Trophoblast cell (in vitro differentiated cells and primary cell): ENCODE measurements at regions not wholly inside any gene's neighbourhood (a gene's known extent, or its start where the extent isn't known, plus 50 kb on each side); places are given as distances from the start of the nearest gene placed in this dataset.

Experiments
- DNase-seq, 2 donors: peaks; one replicate each; pipeline ENCODE4 v3.0.0-alpha.2; 2016
- H2AFZ ChIP-seq: 2 replicates; pipeline ENCODE4 v1.6.1; 2013; ENCODE audit warnings: low read length, moderate library complexity, mild to moderate bottlenecking; ENCODE audit not compliant: insufficient read depth, poor library complexity
- H2AK5ac ChIP-seq: 2 replicates; pipeline ENCODE4 v1.6.1; 2013; ENCODE audit warnings: mild to moderate bottlenecking, low read length
- H2BK120ac ChIP-seq: 2 replicates; pipeline ENCODE4 v1.6.1; 2013; ENCODE audit warnings: low read length, mild to moderate bottlenecking, moderate library complexity; ENCODE audit not compliant: insufficient read depth, poor library complexity
- H2BK12ac ChIP-seq: 2 replicates; pipeline ENCODE4 v1.6.1; 2013; ENCODE audit warnings: mild to moderate bottlenecking, low read length, moderate library complexity
- H2BK5ac ChIP-seq: 2 replicates; pipeline ENCODE4 v1.6.1; 2013; ENCODE audit warnings: low read length, low read depth, moderate library complexity, mild to moderate bottlenecking; ENCODE audit not compliant: poor library complexity
- H3K14ac ChIP-seq: 2 replicates; pipeline ENCODE4 v1.6.1; 2013; ENCODE audit warnings: mild to moderate bottlenecking, low read length
- H3K18ac ChIP-seq: 2 replicates; pipeline ENCODE4 v1.6.1; 2013; ENCODE audit warnings: mild to moderate bottlenecking, low read length
- H3K23ac ChIP-seq: 2 replicates; pipeline ENCODE4 v1.6.1; 2013; ENCODE audit warnings: low read length
- H3K27ac ChIP-seq: 2 replicates; pipeline ENCODE4 v1.5.1; 2013; ENCODE audit warnings: low read depth, mild to moderate bottlenecking, inconsistent platforms, low read length, moderate library complexity
- H3K27me3 ChIP-seq: 2 replicates; pipeline ENCODE4 v1.6.1; 2013; ENCODE audit warnings: inconsistent platforms, mild to moderate bottlenecking, low read length, moderate library complexity; ENCODE audit not compliant: insufficient read depth
- H3K36me3 ChIP-seq, 2 experiments: 1 replicate in 1 of 2; 2 replicates in 1 of 2; pipeline ENCODE4 v1.6.1; 2013; ENCODE audit warnings: low read length in 2 of 2, mild to moderate bottlenecking in 2 of 2, moderate library complexity in 1 of 2; ENCODE audit not compliant: insufficient read depth in 2 of 2, control insufficient read depth in 1 of 2
- H3K4ac ChIP-seq: 2 replicates; pipeline ENCODE4 v1.6.1; 2013; ENCODE audit warnings: low read depth, mild to moderate bottlenecking, low read length, moderate library complexity
- H3K4me1 ChIP-seq, 2 experiments: 1 replicate in 1 of 2; 2 replicates in 1 of 2; pipeline ENCODE4 v1.6.1; 2013; ENCODE audit warnings: low read length in 2 of 2, mild to moderate bottlenecking in 2 of 2, moderate library complexity in 1 of 2; ENCODE audit not compliant: insufficient read depth in 2 of 2, control insufficient read depth in 1 of 2
- H3K4me2 ChIP-seq: 2 replicates; pipeline ENCODE4 v1.6.1; 2013; ENCODE audit warnings: inconsistent platforms, mild to moderate bottlenecking, low read length, moderate library complexity
- H3K4me3 ChIP-seq: 2 replicates; pipeline ENCODE4 v1.5.1; 2013; ENCODE audit warnings: mild to moderate bottlenecking, low read depth, low read length, inconsistent platforms
- H3K79me1 ChIP-seq: one replicate; pipeline ENCODE4 v1.6.1; 2013; ENCODE audit warnings: low read length
- H3K79me2 ChIP-seq: 2 replicates; pipeline ENCODE4 v1.6.1; 2013; ENCODE audit warnings: low read length, mild to moderate bottlenecking; ENCODE audit not compliant: control insufficient read depth, insufficient read depth, poor library complexity
- H3K9ac ChIP-seq: 2 replicates; pipeline ENCODE4 v1.6.1; 2013; ENCODE audit warnings: mild to moderate bottlenecking, low read length
- H3K9me3 ChIP-seq: 2 replicates; pipeline ENCODE4 v1.6.1; 2013; ENCODE audit warnings: low read depth, mild to moderate bottlenecking, control low read depth, inconsistent platforms, low read length; ENCODE audit not compliant: insufficient read depth
- H4K12ac ChIP-seq: 2 replicates; pipeline ENCODE4 v1.6.1; 2013; ENCODE audit warnings: low read depth, mild to moderate bottlenecking, low read length, moderate library complexity
- H4K8ac ChIP-seq: 2 replicates; pipeline ENCODE4 v1.6.1; 2013; ENCODE audit warnings: low read depth, mild to moderate bottlenecking, low read length, moderate library complexity
- H4K91ac ChIP-seq: one replicate; pipeline ENCODE4 v1.6.1; 2013; ENCODE audit warnings: low read depth, mild to moderate bottlenecking, low read length, moderate library complexity
- WGBS: extraction: QIAGEN DNeasy Blood & Tissue Kit; methylation state at CpG from one replicate; pipeline ENCODE4 v1.1.7; 2013; ENCODE audit warnings: missing lambda C conversion rate; ENCODE audit not compliant: insufficient read length, insufficient coverage; ENCODE audit errors: extremely low coverage; 5-methylcytosine and 5-hydroxymethylcytosine counted together

DNA sequence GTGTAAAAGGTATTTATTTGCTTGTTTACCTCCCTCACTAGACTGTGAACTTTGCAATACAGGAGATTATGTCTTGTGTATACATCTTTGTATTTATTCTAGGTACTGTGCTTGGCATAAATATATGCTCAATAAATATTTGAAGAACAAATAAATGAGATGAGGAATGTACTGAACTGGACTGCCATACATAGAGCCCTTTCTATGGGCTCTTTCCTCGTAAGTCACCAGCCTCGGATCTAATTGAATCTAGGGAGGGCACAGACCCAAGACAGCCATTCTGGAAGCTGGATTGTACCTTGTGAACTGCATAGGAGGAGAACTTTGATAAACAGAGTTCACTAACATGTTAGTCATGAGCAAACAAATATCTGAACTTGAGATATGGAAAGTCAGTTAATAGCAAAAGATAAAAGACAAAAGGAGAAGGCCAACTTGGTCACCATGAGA, 503.9 kb downstream of the INSC start:
- H3K79me1 ChIP-seq: peaks cover 34% of the 10 kb centered on the region
- no peak overlapping the region for H2BK5ac ChIP-seq
- no peak overlapping the region for H3K9ac ChIP-seq
- H3K36me3 ChIP-seq: no peaks in the 10 kb centered on the region
- no peak overlapping the region for H3K23ac ChIP-seq
- H2BK120ac ChIP-seq: no peak overlapping the region
- no peak overlapping the region for H3K4me2 ChIP-seq
- no peak overlapping the region for H2BK12ac ChIP-seq
- H3K4ac ChIP-seq: no peak overlapping the region
- H4K91ac ChIP-seq: no peak overlapping the region
- H3K27ac ChIP-seq: no peak overlapping the region
- H3K18ac ChIP-seq: no peak overlapping the region
- no peak overlapping the region for H3K14ac ChIP-seq
- peaks cover 2% of the 10 kb centered on the region for H3K79me2 ChIP-seq
- no peak overlapping the region for H2AK5ac ChIP-seq
- no peak overlapping the region for H4K12ac ChIP-seq
- no peak overlapping the region for H2AFZ ChIP-seq
- no peaks in the 10 kb centered on the region for H3K9me3 ChIP-seq
- no peak overlapping the region for H4K8ac ChIP-seq
- peaks cover 20 to 32% of the 10 kb centered on the region in 2 experiments for H3K4me1 ChIP-seq
- no CpG with 5 or more reads among the region's 2 CpGs for WGBS
- no peak overlapping the region for H3K4me3 ChIP-seq
- DNase-seq: no peak
- no peaks in the 10 kb centered on the region for H3K27me3 ChIP-seq

DNA sequence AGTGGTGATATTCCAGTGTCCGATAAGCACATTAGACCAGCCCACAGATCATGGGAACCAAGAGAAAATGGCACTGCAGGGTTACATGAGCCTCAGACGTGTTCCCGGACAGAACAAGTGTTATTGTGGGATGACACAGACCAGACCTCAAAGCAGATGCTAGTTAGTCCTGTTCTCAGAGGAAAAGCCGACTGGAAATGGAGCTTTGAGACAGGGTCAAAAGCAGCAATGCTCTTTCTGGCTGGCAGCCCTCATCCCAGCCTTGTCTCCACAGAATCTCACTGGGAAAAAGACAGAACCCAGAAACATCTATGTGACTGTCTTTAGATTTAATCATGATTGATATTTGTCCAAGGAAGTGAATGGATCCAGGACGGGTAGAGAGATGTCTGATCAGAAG, 506.8 kb downstream of the INSC start:
- no peak overlapping the region for H3K4me2 ChIP-seq
- no peak overlapping the region for H3K4me3 ChIP-seq
- peaks cover 21 to 29% of the 10 kb centered on the region in 2 experiments for H3K4me1 ChIP-seq
- H3K27me3 ChIP-seq: no peaks in the 10 kb centered on the region
- H2AK5ac ChIP-seq: no peak overlapping the region
- no peak overlapping the region for H3K23ac ChIP-seq
- no peak overlapping the region for H4K8ac ChIP-seq
- H3K36me3 ChIP-seq: no peaks in the 10 kb centered on the region
- no peak overlapping the region for H4K12ac ChIP-seq
- DNase-seq: no peak
- peak overlapping the region; percentile 76 for H3K27ac ChIP-seq
- H2AFZ ChIP-seq: no peak overlapping the region
- no peak overlapping the region for H3K9ac ChIP-seq
- H2BK12ac ChIP-seq: no peak overlapping the region
- H3K4ac ChIP-seq: no peak overlapping the region
- peaks cover 34% of the 10 kb centered on the region for H3K79me1 ChIP-seq
- H2BK120ac ChIP-seq: no peak overlapping the region
- WGBS: no CpG with 5 or more reads among the region's 5 CpGs
- no peak overlapping the region for H2BK5ac ChIP-seq
- H4K91ac ChIP-seq: no peak overlapping the region
- H3K79me2 ChIP-seq: peaks cover 2% of the 10 kb centered on the region
- H3K14ac ChIP-seq: no peak overlapping the region
- no peaks in the 10 kb centered on the region for H3K9me3 ChIP-seq
- no peak overlapping the region for H3K18ac ChIP-seq

DNA sequence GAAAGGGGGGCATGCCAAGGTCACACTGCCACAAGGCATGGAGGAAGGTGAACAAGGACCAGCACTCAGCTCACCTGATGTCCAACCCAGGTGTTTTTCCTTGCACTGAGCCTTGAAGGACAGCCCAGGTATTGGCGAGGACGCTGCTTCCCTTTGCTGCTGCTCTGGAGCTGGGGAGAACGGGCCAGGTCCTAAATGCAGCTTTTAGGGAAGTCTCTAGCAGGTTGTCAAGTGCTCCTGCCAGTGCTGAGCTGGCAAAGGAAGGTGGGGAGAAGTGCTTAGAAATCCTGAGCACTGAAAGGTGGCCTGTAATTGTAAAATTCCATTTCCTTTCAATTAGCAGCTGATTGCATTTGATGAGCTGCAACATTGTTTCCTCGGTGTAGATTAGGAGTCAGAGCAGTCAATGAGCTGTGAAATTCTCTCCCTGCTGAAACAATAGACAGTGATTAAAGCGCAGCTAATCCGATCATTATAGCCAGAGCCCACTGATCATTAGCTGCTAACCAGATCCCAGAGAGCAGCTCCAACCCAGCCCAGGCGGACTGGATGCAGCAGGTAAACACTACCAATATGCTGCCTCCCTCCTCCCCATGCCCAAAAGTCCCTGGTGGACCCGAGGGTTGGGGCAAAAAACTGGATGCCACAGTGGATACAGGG, 507.6 kb downstream of the INSC start:
- Histone ChIP-seq H2AFZ (no peak overlapping the region), H3K36me3 (no peaks in the 10 kb centered on the region), H3K4me1 (peaks cover 21 to 25% of the 10 kb centered on the region in 2 experiments), H3K79me2 (peaks cover 2% of the 10 kb centered on the region), H3K4ac (peak overlapping the region; percentile 27), H3K27ac (peak overlapping the region; percentile 76), H2BK12ac (peak overlapping the region; percentile 85), H3K14ac (peak overlapping the region; percentile 46), H2AK5ac (peak overlapping the region; percentile 86), H3K9ac (no peak overlapping the region), H3K9me3 (no peaks in the 10 kb centered on the region), H3K79me1 (peaks cover 28% of the 10 kb centered on the region), H3K4me2 (no peak overlapping the region), H2BK120ac (peak overlapping the region; percentile 93), H3K27me3 (no peaks in the 10 kb centered on the region), H3K23ac (no peak overlapping the region), H4K8ac (peak overlapping the region; percentile 64), H4K91ac (peak overlapping the region; percentile 69), H3K18ac (peak overlapping the region; percentile 84), H4K12ac (peak overlapping the region; percentile 46), H2BK5ac (peak overlapping the region; percentile 29), H3K4me3 (no peak overlapping the region)
- no peak for DNase-seq
- no CpG with 5 or more reads among the region's 8 CpGs for WGBS

DNA sequence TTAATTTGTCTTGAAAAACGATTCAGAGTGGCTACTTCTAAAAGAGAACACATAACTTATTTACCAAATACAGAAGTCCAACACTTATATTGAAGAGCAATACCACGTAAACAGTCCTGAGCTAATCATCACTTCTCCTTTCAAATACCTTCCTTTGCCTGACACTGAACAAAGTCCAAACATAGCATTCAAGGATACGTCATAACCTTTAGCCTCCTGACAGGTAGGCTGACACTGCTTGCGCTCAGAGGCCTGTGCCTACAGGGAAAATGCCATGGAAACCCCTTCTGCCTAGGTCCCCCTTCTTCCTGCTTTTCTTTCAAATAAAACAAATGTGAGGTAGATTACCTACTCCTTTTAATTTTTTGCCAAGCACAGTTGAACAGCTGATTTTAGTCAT, 510.0 kb downstream of the INSC start:
- no peak overlapping the region for H3K9ac ChIP-seq
- H3K4me3 ChIP-seq: no peak overlapping the region
- no peak overlapping the region for H3K4me2 ChIP-seq
- H4K12ac ChIP-seq: no peak overlapping the region
- no peak overlapping the region for H3K23ac ChIP-seq
- no peak overlapping the region for H4K8ac ChIP-seq
- H3K4ac ChIP-seq: no peak overlapping the region
- no peaks in the 10 kb centered on the region for H3K9me3 ChIP-seq
- peak; percentile 28 to 59 for DNase-seq
- H3K27ac ChIP-seq: no peak overlapping the region
- no peaks in the 10 kb centered on the region for H3K36me3 ChIP-seq
- H4K91ac ChIP-seq: no peak overlapping the region
- H2AK5ac ChIP-seq: no peak overlapping the region
- H2BK12ac ChIP-seq: no peak overlapping the region
- H3K18ac ChIP-seq: no peak overlapping the region
- no peak overlapping the region for H2AFZ ChIP-seq
- no CpG with 5 or more reads among the region's 4 CpGs for WGBS
- H3K79me2 ChIP-seq: peaks cover 2% of the 10 kb centered on the region
- H2BK120ac ChIP-seq: no peak overlapping the region
- H3K14ac ChIP-seq: no peak overlapping the region
- H3K4me1 ChIP-seq: peaks cover 21 to 25% of the 10 kb centered on the region in 2 experiments
- H2BK5ac ChIP-seq: no peak overlapping the region
- H3K27me3 ChIP-seq: no peaks in the 10 kb centered on the region
- H3K79me1 ChIP-seq: peaks cover 23% of the 10 kb centered on the region
